DND-41 (cell line): ENCODE measurements at regions not wholly inside any gene's neighbourhood (a gene's known extent, or its start where the extent isn't known, plus 50 kb on each side); places are given as distances from the start of the nearest gene placed in this dataset.
"Not testable (repeated sequence)": the region's sequence is repeated elsewhere in the genome, so short reads cannot be mapped to it uniquely, and the experiment has no call there.

Source experiments
- ATAC-seq: fragments of 200-7000 bp; cut with Tn5 transposase; 3 replicates; pipeline ENCODE4 v1.9.1; 2021; ENCODE audit warnings: low read depth; ENCODE audit not compliant: insufficient read depth
- DNase-seq: peaks from one replicate; pipeline ENCODE4 v3.0.0-alpha.2; 2020
- H2AFZ ChIP-seq: 2 replicates; pipeline ENCODE4 v1.6.0; 2012; ENCODE audit warnings: low read depth, low read length
- H3K27ac ChIP-seq: 2 replicates; pipeline ENCODE4 v1.5.1; 2012; ENCODE audit warnings: low read length, inconsistent platforms
- H3K27me3 ChIP-seq: fragments of 200-600 bp; sonication (generic); 2 replicates; pipeline ENCODE4 v1.6.0; 2012; ENCODE audit warnings: low read length, mild to moderate bottlenecking, inconsistent platforms; ENCODE audit not compliant: insufficient read depth, poor library complexity
- H3K36me3 ChIP-seq: 2 replicates; pipeline ENCODE4 v1.5.1; 2012; ENCODE audit warnings: low read length, inconsistent platforms; ENCODE audit not compliant: insufficient read depth
- H3K4me1 ChIP-seq: 2 replicates; pipeline ENCODE4 v1.5.1; 2012; ENCODE audit warnings: mild to moderate bottlenecking, low read length; ENCODE audit not compliant: insufficient read depth
- H3K4me2 ChIP-seq: 2 replicates; pipeline ENCODE4 v1.6.0; 2012; ENCODE audit warnings: mild to moderate bottlenecking, moderate library complexity, low read length, inconsistent platforms; ENCODE audit not compliant: insufficient read depth
- H3K4me3 ChIP-seq, 2 experiments: fragments of 200-600 bp in 1 of 2; shearing (Covaris generic) in 1 of 2; 2 replicates each; pipeline ENCODE4 v1.5.1; 2012 to 2016; ENCODE audit warnings: inconsistent platforms in 2 of 2, low read length in 2 of 2, mild to moderate bottlenecking in 2 of 2, low read depth in 1 of 2, moderate library complexity in 1 of 2
- H3K79me2 ChIP-seq: 2 replicates; pipeline ENCODE4 v1.6.0; 2012; ENCODE audit warnings: low read length, inconsistent platforms; ENCODE audit not compliant: insufficient read depth
- H3K9ac ChIP-seq: 2 replicates; pipeline ENCODE4 v1.6.0; 2012; ENCODE audit warnings: low read depth, mild to moderate bottlenecking, inconsistent platforms, low read length, moderate library complexity
- H3K9me3 ChIP-seq: 2 replicates; pipeline ENCODE4 v1.5.1; 2012; ENCODE audit warnings: low read length, moderate library complexity, mild to moderate bottlenecking, inconsistent platforms; ENCODE audit not compliant: insufficient read depth, severe bottlenecking
- H4K20me1 ChIP-seq: 2 replicates; pipeline ENCODE4 v1.6.0; 2012; ENCODE audit warnings: low read length; ENCODE audit not compliant: insufficient read depth
- EZH2 ChIP-seq: IDR thresholded peaks from 3 replicates; pipeline ENCODE4 v1.6.1; 2012; ENCODE audit warnings: borderline replicate concordance, low read depth, mild to moderate bottlenecking, moderate library complexity, low read length, inconsistent platforms; ENCODE audit not compliant: severe bottlenecking
- TF ChIP-seq, protein P1 (sequence below): IDR thresholded peaks from 2 replicates; pipeline ENCODE4 v1.5.1; 2012; ENCODE audit warnings: borderline replicate concordance, low read length, moderate library complexity, mild to moderate bottlenecking; ENCODE audit not compliant: poor library complexity, severe bottlenecking; ENCODE audit errors: extremely low read depth

DNA sequence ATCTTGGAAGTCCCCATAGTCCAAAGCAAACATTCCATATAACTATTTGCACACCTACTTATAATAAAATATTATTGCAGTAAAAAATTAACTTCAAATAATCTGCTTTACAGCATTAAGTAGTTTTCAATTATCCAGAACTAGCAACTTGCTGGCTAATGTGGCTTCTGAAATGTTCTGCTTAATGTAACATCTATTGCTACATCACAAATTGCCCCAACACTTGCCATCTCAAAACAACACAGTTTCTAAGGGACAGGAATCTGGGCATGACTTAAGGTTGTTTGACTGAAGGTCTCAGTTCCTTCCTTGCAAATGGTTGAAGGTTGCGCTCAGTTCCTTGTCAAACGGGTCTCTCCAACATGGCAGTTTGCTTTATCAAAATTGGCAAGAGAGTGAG, 378.5 kb upstream of the SEMA3C start:
- no peaks in the 10 kb centered on the region for H4K20me1 ChIP-seq
- no peaks in the 10 kb centered on the region for H3K4me1 ChIP-seq
- no peak overlapping the region for H2AFZ ChIP-seq
- no peaks in the 10 kb centered on the region for H3K36me3 ChIP-seq
- no peak overlapping the region for H3K27ac ChIP-seq
- H3K79me2 ChIP-seq, result no peaks in the 10 kb centered on the region
- H3K4me2 ChIP-seq, result no peak overlapping the region
- no peak for TF ChIP-seq EZH2
- TF ChIP-seq, protein P1, sequence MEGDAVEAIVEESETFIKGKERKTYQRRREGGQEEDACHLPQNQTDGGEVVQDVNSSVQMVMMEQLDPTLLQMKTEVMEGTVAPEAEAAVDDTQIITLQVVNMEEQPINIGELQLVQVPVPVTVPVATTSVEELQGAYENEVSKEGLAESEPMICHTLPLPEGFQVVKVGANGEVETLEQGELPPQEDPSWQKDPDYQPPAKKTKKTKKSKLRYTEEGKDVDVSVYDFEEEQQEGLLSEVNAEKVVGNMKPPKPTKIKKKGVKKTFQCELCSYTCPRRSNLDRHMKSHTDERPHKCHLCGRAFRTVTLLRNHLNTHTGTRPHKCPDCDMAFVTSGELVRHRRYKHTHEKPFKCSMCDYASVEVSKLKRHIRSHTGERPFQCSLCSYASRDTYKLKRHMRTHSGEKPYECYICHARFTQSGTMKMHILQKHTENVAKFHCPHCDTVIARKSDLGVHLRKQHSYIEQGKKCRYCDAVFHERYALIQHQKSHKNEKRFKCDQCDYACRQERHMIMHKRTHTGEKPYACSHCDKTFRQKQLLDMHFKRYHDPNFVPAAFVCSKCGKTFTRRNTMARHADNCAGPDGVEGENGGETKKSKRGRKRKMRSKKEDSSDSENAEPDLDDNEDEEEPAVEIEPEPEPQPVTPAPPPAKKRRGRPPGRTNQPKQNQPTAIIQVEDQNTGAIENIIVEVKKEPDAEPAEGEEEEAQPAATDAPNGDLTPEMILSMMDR, result no peak
- H3K9ac ChIP-seq, result no peak overlapping the region
- DNase-seq (no peak), ATAC-seq (no peak)
- H3K4me3 ChIP-seq, result no peak overlapping the region
- H3K9me3 ChIP-seq, result no peaks in the 10 kb centered on the region
- no peaks in the 10 kb centered on the region for H3K27me3 ChIP-seq

DNA sequence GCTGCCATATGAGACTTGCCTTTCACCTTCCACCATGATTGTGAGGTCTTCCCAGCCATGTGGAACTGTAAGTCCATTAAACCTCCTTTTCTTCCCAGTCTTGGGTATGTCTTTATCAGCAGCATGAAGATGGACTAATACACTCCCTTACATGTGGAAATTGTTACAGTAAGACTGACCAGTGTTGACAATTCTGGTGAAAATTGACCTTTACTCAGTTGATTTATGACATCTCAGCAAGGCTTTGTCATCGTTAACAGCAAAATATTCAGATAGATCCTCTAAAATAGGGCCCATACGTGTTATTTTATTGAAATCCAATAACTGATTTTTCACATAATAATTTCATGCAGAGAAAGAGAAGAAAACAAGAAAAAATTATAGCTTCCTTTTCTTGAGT, 377.9 kb upstream of the SEMA3C start:
- H3K9me3 ChIP-seq, result no peaks in the 10 kb centered on the region
- ATAC-seq, result no peak
- no peak for DNase-seq
- no peaks in the 10 kb centered on the region for H3K27me3 ChIP-seq
- no peak overlapping the region for H3K27ac ChIP-seq
- H4K20me1 ChIP-seq, result no peaks in the 10 kb centered on the region
- H3K4me3 ChIP-seq, result no peak overlapping the region
- H3K4me2 ChIP-seq, result no peak overlapping the region
- no peaks in the 10 kb centered on the region for H3K79me2 ChIP-seq
- no peak overlapping the region for H2AFZ ChIP-seq
- H3K9ac ChIP-seq, result no peak overlapping the region
- no peaks in the 10 kb centered on the region for H3K4me1 ChIP-seq
- TF ChIP-seq EZH2, result no peak
- TF ChIP-seq, protein P1, result no peak
- H3K36me3 ChIP-seq, result no peaks in the 10 kb centered on the region

DNA sequence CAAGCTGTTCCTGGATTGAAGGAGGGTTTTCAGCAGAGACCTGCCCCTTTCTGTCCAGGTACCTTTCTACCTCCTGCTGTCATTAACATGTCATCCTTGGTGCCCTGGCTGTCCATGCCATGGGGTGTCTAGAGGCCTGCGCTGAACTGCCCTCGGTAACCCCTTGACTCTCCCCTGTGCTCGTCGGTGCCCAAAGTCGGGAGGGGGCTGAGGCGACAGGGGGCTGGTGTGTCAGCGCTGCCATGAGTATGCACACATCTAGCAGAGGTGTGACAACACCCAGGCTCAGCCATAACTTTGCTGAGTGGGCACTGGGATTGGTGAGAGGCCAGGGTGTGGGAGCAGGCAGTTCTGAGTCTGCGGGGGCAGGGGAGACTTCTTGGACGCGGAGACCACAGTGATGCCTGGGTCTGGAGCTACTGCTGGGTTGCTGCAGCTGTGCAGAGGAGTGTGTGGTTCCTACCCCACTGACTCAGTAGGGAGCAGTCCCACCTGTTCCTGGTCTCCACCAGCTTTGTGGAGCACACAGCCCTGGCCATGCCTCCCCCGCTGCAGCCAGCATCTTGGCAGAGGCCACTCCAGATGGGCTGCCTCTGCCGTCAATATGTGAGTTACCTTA, 376.2 kb upstream of the SEMA3C start:
- Histone ChIP-seq H3K36me3 (no peaks in the 10 kb centered on the region), H3K4me2 (no peak overlapping the region), H3K4me1 (no peaks in the 10 kb centered on the region), H3K9me3 (no peaks in the 10 kb centered on the region), H4K20me1 (no peaks in the 10 kb centered on the region), H3K4me3 (no peak overlapping the region), H3K27ac (no peak overlapping the region), H3K9ac (no peak overlapping the region), H2AFZ (no peak overlapping the region), H3K79me2 (no peaks in the 10 kb centered on the region), H3K27me3 (no peaks in the 10 kb centered on the region)
- no peak for DNase-seq
- ATAC-seq, result no peak
- no peak for TF ChIP-seq EZH2
- TF ChIP-seq, protein P1, result no peak

DNA sequence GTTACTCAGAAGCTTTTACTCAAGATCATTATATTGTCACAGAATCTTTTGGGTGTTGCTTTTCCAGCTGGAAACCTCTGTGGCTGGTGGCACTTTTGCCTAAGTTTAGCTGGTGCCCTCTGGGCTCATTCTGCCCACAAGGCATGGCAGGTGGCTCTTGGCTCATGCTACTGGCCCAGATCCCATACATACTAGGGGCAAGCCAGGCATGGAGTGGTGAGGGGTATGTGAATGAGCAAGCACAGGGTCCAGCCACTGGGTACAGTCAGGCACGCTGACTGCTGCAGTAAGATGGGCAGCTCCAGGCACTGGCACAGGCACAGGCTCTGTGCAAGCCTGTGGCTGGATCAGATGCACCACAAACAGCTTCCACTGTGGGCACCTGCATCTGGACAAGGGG, 375.0 kb upstream of the SEMA3C start:
- H3K4me1 ChIP-seq, result no peaks in the 10 kb centered on the region
- ATAC-seq (no peak), DNase-seq (no peak)
- H3K27me3 ChIP-seq, result no peaks in the 10 kb centered on the region
- TF ChIP-seq, protein P1, result no peak
- TF ChIP-seq EZH2, result no peak
- no peaks in the 10 kb centered on the region for H3K9me3 ChIP-seq
- no peak overlapping the region for H3K4me2 ChIP-seq
- H3K27ac ChIP-seq, result no peak overlapping the region
- no peaks in the 10 kb centered on the region for H3K79me2 ChIP-seq
- H3K4me3 ChIP-seq, result no peak overlapping the region
- H3K36me3 ChIP-seq, result no peaks in the 10 kb centered on the region
- H4K20me1 ChIP-seq, result no peaks in the 10 kb centered on the region
- H2AFZ ChIP-seq, result no peak overlapping the region
- H3K9ac ChIP-seq, result no peak overlapping the region

DNA sequence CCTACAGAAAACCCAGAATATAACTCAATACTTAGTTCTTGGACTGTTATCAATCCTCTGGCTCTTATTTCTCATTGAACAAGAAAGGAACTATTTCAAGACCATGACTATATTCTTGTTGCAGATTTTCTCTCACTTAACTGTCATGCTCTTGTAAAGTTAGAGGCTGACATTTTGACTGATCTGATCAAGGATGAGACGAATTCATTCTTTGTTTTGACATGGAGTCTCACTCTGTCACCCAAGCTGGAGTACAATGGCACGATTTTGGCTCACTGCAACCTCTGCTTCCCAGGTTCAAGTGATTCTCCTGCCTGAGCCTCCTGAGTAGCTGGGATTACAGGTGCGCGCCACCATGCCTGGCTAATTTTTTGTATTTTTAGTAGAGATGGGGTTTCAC, 367.9 kb upstream of the SEMA3C start:
- H3K9ac ChIP-seq, H3K9me3 ChIP-seq, H3K79me2 ChIP-seq, H4K20me1 ChIP-seq, H3K4me1 ChIP-seq, ATAC-seq, DNase-seq, H3K4me3 ChIP-seq, H3K27ac ChIP-seq, H3K4me2 ChIP-seq, H2AFZ ChIP-seq, H3K27me3 ChIP-seq, H3K36me3 ChIP-seq: not testable (repeated sequence)
